GM12878 (cell line): ENCODE measurements at regions not wholly inside any gene's neighbourhood (a gene's known extent, or its start where the extent isn't known, plus 50 kb on each side); places are given as distances from the start of the nearest gene placed in this dataset.

Experiments
- BHLHE40 ChIP-seq, 2 experiments: fragments of 450-650 bp in 1 of 2; IDR thresholded peaks; 2 replicates each; pipeline ENCODE4 v1.6.1; 2011 to 2017; ENCODE audit warnings: low read depth in 2 of 2, borderline replicate concordance in 1 of 2, improper control_type of control experiment in 1 of 2, low read length in 1 of 2, mild to moderate bottlenecking in 1 of 2
- BRCA1 ChIP-seq: IDR thresholded peaks from 2 replicates; pipeline ENCODE4 v1.6.1; 2011; ENCODE audit warnings: low read depth, low read length, improper control_type of control experiment
- CHD2 ChIP-seq: IDR thresholded peaks from 2 replicates; pipeline ENCODE4 v1.6.1; 2011; ENCODE audit warnings: low read depth, low read length, improper control_type of control experiment, borderline replicate concordance
- MAX ChIP-seq: IDR thresholded peaks from 2 replicates; pipeline ENCODE4 v1.6.1; 2012; ENCODE audit warnings: low read depth, low read length, improper control_type of control experiment

- TF ChIP-seq BRCA1 (no peak), BHLHE40 (IDR thresholded peaks at IDR 0.05; ENCODE audit: borderline replicate concordance in 1 of 2, low read depth in 2 of 2, low read length in 1 of 2) (no peak), MAX (no peak), CHD2 (no peak)
Observed at GRCh38 chr16:54525104-54525503, 238.5 kb upstream of the IRX3 start.
